Liver (tissue), 3 donors: ENCODE measurements at regions not wholly inside any gene's neighbourhood (a gene's known extent, or its start where the extent isn't known, plus 50 kb on each side); places are given as distances from the start of the nearest gene placed in this dataset.

Experiments
- CTCF ChIP-seq: fragments of 150-350 bp; IDR thresholded peaks from 2 replicates; pipeline ENCODE4 v1.5.1; 2017; ENCODE audit warnings: improper control_type of control experiment, low read depth, low read length; ENCODE audit not compliant: missing input control
- FOXA2 ChIP-seq: IDR thresholded peaks from 2 replicates; pipeline ENCODE4 v1.6.1; 2016; ENCODE audit warnings: antibody characterized with exemption
- MAX ChIP-seq: IDR thresholded peaks from 2 replicates; pipeline ENCODE4 v1.6.1; 2016; ENCODE audit warnings: antibody characterized with exemption
- REST ChIP-seq: IDR thresholded peaks from 2 replicates; pipeline ENCODE4 v1.6.1; 2016; ENCODE audit warnings: antibody characterized with exemption, mild to moderate bottlenecking
- SP1 ChIP-seq: IDR thresholded peaks from 2 replicates; pipeline ENCODE4 v1.6.1; 2018; ENCODE audit warnings: antibody characterized with exemption, mild to moderate bottlenecking
- YY1 ChIP-seq: IDR thresholded peaks from 2 replicates; pipeline ENCODE4 v1.6.1; 2016; ENCODE audit warnings: antibody characterized with exemption, mild to moderate bottlenecking
- donor health status: healthy.
- donor health status: healthy.

- no peak for TF ChIP-seq CTCF
- no peak for TF ChIP-seq MAX
- TF ChIP-seq FOXA2 = no peak
- TF ChIP-seq YY1 = no peak
- no peak for TF ChIP-seq REST
- TF ChIP-seq SP1 = no peak
Observed at GRCh38 chr5:87155106-87155505, 112.6 kb upstream of the RASA1 start.
